Stomach (tissue), 8 donors: ENCODE measurements at regions not wholly inside any gene's neighbourhood (a gene's known extent, or its start where the extent isn't known, plus 50 kb on each side); places are given as distances from the start of the nearest gene placed in this dataset.
"Not testable (repeated sequence)": the region's sequence is repeated elsewhere in the genome, so short reads cannot be mapped to it uniquely, and the experiment has no call there.

ENCODE experiments used
- DNase-seq, 2 donors: peaks; one replicate each; pipeline versions ENCODE4 v3.0.0 to v3.0.0-alpha.2; 2013 to 2019
- H3K27ac ChIP-seq, 5 donors: fragments of 200-600 bp in 4 of 5; sonication (generic) in 4 of 5; one replicate each; pipeline ENCODE4 v1.5.1; 2013 to 2019; ENCODE audit warnings: mild to moderate bottlenecking in 1 of 5, moderate library complexity in 1 of 5
- H3K27me3 ChIP-seq, 3 donors: fragments of 200-600 bp; sonication (generic); one replicate each; pipeline ENCODE4 v1.5.1; 2017 to 2019; ENCODE audit warnings: mixed run types in 1 of 3
- H3K36me3 ChIP-seq, 4 donors: fragments of 200-600 bp; sonication (generic); 1 replicate in 3 of 4; 2 replicates in 1 of 4; pipeline ENCODE4 v1.5.1; 2016 to 2019
- H3K4me1 ChIP-seq, 4 donors: fragments of 200-600 bp; sonication (generic); one replicate each; pipeline ENCODE4 v1.5.1; 2016 to 2019
- H3K4me3 ChIP-seq, 4 donors: fragments of 200-600 bp; sonication (generic) in 3 of 4; one replicate each; pipeline ENCODE4 v1.5.1; 2016 to 2019; ENCODE audit warnings: mild to moderate bottlenecking in 1 of 4
- H3K9me3 ChIP-seq, 4 donors: fragments of 200-600 bp; sonication (generic); one replicate each; pipeline ENCODE4 v1.5.1; 2016 to 2019
- WGBS, 5 donors: extraction: QIAGEN DNeasy Blood & Tissue Kit in 3 of 5; methylation state at CpG; one replicate each; pipeline versions ENCODE4 v1.1.5 to v1.1.7; 2013 to 2018; 5-methylcytosine and 5-hydroxymethylcytosine counted together
- intact Hi-C: fragments of 100-400 bp; cut with DNase I; formaldehyde crosslinking; loops from one replicate; pipeline ENCODE4 v1.15.1; 2023; ENCODE audit warnings: low total_unique reads
- donor health status: healthy with polysubstance abuse.
- donor health status: Bipolar disorder and iron deficiency.
- donor health status: healthy.

DNA sequence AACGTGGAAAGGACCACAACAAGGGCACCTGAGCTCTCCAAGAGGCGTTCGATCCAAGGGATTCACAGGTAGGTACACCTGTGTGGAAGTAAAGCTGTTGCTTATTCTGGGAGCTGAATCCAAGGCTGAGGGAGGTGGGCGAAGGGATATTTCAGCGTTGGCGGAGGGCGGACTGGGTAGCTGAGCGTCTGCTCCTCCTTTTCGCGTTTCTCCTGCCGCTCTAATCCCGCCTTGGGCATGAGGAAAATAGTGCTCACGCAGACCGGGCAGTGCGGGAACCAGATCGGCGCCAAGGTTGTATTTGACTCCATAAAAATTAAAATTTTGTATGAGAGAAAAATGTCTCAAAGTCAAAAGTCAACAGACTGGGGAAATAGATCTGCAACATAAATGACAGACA, 3966.2 kb upstream of the OR11H1 start:
- intact Hi-C loops, H3K27ac ChIP-seq, H3K27me3 ChIP-seq, H3K36me3 ChIP-seq, DNase-seq, H3K4me1 ChIP-seq, H3K4me3 ChIP-seq: not testable (repeated sequence)
- H3K9me3 ChIP-seq: peaks cover 0 to 36% (median 24%) of the 10 kb centered on the region in 4 donors
- WGBS, 5 donors: 67 to 73% (median 70%) methylated on average over 17 of the region's 17 CpGs

DNA sequence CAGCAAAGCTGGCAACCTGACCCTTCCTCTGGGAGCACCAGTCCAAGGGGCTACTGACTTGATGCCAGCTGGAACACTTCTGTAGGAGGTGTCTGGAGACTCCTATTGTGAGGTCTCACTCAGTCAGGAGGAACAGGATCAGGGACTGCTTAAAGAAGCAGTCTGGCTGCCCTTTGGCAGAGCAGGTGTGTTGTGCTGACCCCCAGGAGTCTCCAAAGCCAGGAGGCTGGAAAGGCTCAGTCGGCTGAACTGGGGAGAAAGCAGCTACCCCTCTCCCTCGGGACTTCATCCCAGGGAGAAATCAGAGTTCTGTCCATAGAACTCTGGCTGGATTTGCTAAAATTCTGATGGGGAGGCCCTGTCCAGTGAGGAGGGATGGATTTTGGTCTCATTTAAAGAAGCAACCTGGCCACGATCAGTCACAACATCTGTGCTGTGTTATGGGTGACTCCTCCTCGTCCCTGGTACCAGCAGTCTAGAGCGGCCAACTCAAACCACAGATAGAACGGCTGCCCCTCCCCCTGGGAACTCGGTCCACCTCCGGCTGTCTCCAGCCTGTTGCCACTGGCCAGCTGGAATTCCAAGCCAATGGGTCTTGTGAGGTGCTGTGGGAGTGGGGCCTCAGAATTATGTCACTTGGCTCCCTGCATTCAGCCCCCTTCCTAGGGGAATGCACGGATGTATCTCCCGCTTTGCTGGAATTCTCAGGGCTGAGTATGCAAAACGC, 3959.0 kb upstream of the OR11H1 start:
- DNase-seq, intact Hi-C loops, H3K27me3 ChIP-seq, H3K4me3 ChIP-seq, H3K36me3 ChIP-seq, H3K27ac ChIP-seq, H3K4me1 ChIP-seq: not testable (repeated sequence)
- H3K9me3 ChIP-seq: peaks cover 20 to 70% (median 58%) of the 10 kb centered on the region in 4 donors
- WGBS, 5 donors: 65 to 74% (median 70%) methylated on average over 11 of the region's 11 CpGs

- H3K27ac ChIP-seq, H3K27me3 ChIP-seq, H3K36me3 ChIP-seq, DNase-seq, H3K4me1 ChIP-seq, H3K4me3 ChIP-seq, intact Hi-C loops: not testable (repeated sequence)
- WGBS, 5 donors: 54 to 67% (median 64%) methylated on average over 5 of the region's 5 CpGs
- H3K9me3 ChIP-seq: peaks cover 25 to 76% (median 63%) of the 10 kb centered on the region in 4 donors
Measured at GRCh38 chr22:11569564-11569940, 3958.4 kb upstream of the OR11H1 start.

DNA sequence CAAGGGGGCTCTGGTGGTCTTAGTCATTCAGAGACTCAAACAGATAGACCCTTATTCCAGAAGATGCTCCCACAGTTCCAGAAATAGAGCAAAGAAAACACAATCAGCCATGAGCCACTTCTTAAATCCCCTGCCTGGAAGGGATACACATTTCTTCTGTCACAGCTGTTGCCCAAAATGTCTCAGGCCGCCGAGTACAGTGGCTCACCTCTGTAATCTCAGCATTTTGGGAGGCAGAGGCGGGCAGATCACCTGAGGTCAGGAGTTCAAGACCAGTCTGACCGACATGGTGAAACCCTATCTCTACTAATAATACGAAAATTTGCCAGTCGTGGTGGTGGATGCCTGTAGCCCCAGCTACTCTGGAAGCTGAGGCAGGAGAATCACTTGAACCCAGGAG, 3954.8 kb upstream of the OR11H1 start:
- WGBS, 5 donors: 45 to 73% (median 52%) methylated on average over 6 of the region's 6 CpGs
- H3K36me3 ChIP-seq, H3K27me3 ChIP-seq, H3K4me3 ChIP-seq, intact Hi-C loops, H3K4me1 ChIP-seq, H3K27ac ChIP-seq, DNase-seq: not testable (repeated sequence)
- peaks cover 30 to 91% (median 81%) of the 10 kb centered on the region in 4 donors for H3K9me3 ChIP-seq

GRCh38 chr22:11574231-11574630, 3953.8 kb upstream of the OR11H1 start:
- H3K36me3 ChIP-seq, H3K4me3 ChIP-seq, H3K4me1 ChIP-seq, H3K27ac ChIP-seq, intact Hi-C loops, DNase-seq, H3K27me3 ChIP-seq: not testable (repeated sequence)
- H3K9me3 ChIP-seq: peaks cover 34 to 91% (median 79%) of the 10 kb centered on the region in 4 donors
- 69 to 80% (median 75%) methylated on average over 14 of the region's 14 CpGs for WGBS, 5 donors

- 36 to 54% (median 50%) methylated on average over 4 of the region's 4 CpGs for WGBS, 5 donors
- H3K36me3 ChIP-seq, intact Hi-C loops, H3K27me3 ChIP-seq, H3K4me3 ChIP-seq, H3K4me1 ChIP-seq, H3K27ac ChIP-seq, DNase-seq: not testable (repeated sequence)
- H3K9me3 ChIP-seq: peaks cover 33 to 91% (median 78%) of the 10 kb centered on the region in 4 donors
Measured at GRCh38 chr22:11574659-11575058, 3953.3 kb upstream of the OR11H1 start.

DNA sequence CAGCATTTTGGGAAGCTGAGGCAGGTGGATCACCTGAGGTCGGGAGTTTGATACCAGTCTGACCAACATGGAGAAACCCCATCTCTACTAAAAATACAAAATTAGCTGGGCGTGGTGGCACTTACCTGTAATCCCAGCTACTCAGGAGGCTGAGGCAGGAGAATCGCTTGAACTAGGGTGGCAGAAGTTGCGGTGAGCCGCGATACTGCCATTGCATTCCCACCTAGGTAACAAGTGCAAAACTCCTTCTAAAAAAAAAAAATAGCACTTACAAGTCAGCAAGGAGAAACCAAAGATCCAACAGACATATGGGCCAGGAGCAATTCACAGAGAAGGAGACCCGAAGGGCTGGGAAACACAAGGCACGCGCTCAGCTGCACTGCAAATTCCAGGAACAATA, 3951.3 kb upstream of the OR11H1 start:
- DNase-seq, H3K27ac ChIP-seq, H3K4me1 ChIP-seq, H3K4me3 ChIP-seq, H3K27me3 ChIP-seq, H3K36me3 ChIP-seq, intact Hi-C loops: not testable (repeated sequence)
- 70 to 75% (median 72%) methylated on average over 9 of the region's 9 CpGs for WGBS, 5 donors
- peaks cover 28 to 94% (median 81%) of the 10 kb centered on the region in 4 donors for H3K9me3 ChIP-seq

GRCh38 chr22:11578115-11578514, 3949.9 kb upstream of the OR11H1 start:
- H3K27ac ChIP-seq, H3K4me3 ChIP-seq, H3K4me1 ChIP-seq, intact Hi-C loops, H3K27me3 ChIP-seq, DNase-seq, H3K36me3 ChIP-seq: not testable (repeated sequence)
- 49 to 59% (median 52%) methylated on average over 8 of the region's 8 CpGs for WGBS, 5 donors
- H3K9me3 ChIP-seq: peaks cover 17 to 94% (median 81%) of the 10 kb centered on the region in 4 donors

DNA sequence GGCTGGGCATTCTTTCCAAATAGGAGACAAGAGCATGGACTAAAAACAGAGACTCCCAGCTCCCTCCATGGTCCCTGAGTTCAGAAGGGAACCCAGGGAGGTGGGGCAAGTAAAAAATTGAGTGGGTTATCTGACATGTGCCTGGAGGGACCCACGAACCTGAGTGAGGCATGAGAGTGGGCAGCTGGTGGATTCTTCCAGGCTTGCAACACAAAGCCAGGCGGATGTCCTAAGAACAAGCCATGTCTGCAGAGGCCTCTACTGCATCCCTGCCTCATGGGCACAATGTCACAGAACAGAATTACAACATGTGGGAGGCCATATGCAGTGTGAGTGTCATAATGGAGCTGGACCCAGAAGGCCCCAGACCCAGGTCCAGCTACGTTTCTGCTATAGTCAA, 3949.4 kb upstream of the OR11H1 start:
- WGBS, 5 donors: 35 to 41% (median 38%) methylated on average over 3 of the region's 3 CpGs
- H3K4me3 ChIP-seq, H3K27ac ChIP-seq, intact Hi-C loops, H3K4me1 ChIP-seq, H3K36me3 ChIP-seq, H3K27me3 ChIP-seq, DNase-seq: not testable (repeated sequence)
- peaks cover 16 to 95% (median 81%) of the 10 kb centered on the region in 4 donors for H3K9me3 ChIP-seq

DNA sequence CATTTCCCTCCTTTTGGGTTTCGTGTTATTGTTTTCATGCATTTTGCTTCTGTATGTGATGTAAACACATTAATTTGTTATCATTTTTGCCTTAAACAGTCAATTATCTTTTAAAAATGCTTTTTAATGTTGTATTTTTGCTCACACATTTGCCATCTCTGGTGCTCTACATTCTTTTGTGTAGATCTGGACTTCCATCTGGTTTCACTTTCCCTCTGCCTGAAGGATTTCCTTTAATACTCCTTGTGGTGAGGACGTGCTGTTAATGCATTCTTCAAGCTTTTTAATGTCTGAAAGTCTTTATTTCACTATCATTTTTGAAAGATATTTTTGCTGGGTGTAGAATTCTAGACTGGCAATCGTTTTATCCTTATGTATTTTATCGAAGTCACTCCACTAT, 3945.9 kb upstream of the OR11H1 start:
- H3K4me1 ChIP-seq, DNase-seq, H3K36me3 ChIP-seq, H3K27ac ChIP-seq, H3K4me3 ChIP-seq, H3K27me3 ChIP-seq, intact Hi-C loops: not testable (repeated sequence)
- peaks cover 24 to 96% (median 74%) of the 10 kb centered on the region in 4 donors for H3K9me3 ChIP-seq
- WGBS, 5 donors: 30 to 48% (median 46%) methylated on average over 4 of the region's 4 CpGs

DNA sequence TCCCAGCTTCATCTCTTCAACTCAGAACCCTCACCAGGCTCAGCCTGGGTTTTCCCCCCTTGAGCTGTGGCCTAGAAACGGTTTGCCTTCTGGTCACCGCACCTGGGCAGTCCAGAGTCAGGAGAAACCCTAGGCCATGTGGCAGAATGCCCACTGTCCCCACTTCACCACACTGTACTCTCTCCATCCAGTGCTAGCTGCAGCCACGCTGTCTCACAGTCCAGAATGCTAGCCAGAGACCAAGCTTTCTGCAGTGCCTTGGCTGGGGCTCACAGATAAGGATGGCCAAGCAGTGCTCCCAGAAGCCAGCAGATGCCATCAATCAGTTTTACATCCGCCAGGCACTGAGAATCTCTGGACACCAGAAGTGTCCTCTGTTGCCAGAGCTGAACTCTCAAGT, 3943.8 kb upstream of the OR11H1 start:
- H3K27me3 ChIP-seq, H3K4me1 ChIP-seq, H3K27ac ChIP-seq, DNase-seq, H3K4me3 ChIP-seq, intact Hi-C loops, H3K36me3 ChIP-seq: not testable (repeated sequence)
- WGBS, 5 donors: 25 to 36% (median 34%) methylated on average over 4 of the region's 4 CpGs
- H3K9me3 ChIP-seq: peaks cover 12 to 86% (median 68%) of the 10 kb centered on the region in 4 donors

DNA sequence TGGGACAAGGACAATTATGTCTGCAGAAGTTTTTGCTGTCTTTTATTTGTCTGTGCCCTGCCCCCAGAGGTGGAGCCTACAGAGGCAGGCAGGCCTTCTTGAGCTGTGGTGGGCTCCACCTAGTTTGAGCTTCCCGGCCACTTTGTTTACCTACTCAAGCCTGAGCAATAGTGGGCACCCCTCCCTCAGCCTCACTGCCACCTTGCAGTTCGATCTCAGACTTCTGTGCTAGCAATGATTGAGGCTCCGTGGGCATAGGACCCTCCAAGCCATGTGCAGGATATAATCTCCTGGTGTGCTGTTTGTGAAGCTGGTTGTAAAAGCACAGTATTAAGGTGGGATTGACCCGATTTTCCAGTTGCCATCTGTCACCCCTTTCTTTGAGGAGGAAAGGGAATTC, 3933.4 kb upstream of the OR11H1 start:
- 56 to 65% (median 61%) methylated on average over 4 of the region's 4 CpGs for WGBS, 5 donors
- H3K36me3 ChIP-seq, H3K27ac ChIP-seq, H3K4me1 ChIP-seq, DNase-seq, H3K4me3 ChIP-seq, intact Hi-C loops, H3K27me3 ChIP-seq: not testable (repeated sequence)
- H3K9me3 ChIP-seq: peaks cover 10 to 88% (median 79%) of the 10 kb centered on the region in 4 donors
